ENCODE measurements at regions not wholly inside any gene's neighbourhood (a gene's known extent, or its start where the extent isn't known, plus 50 kb on each side); places are given as distances from the start of the nearest gene placed in this dataset.

GRCh38 chr13:73473016-73473415, 414.2 kb downstream of the KLF5 start:
- TF ChIP-seq CTCF (IDR thresholded peaks at IDR 0.05; ENCODE audit: insufficient read depth, low read depth, low read length, missing control alignments), result no peak
- peak; percentile 19 for DNase-seq (ENCODE audit: low read depth)
- H3K4me3 ChIP-seq (ENCODE audit: low read length), result no peak overlapping the region

DNA sequence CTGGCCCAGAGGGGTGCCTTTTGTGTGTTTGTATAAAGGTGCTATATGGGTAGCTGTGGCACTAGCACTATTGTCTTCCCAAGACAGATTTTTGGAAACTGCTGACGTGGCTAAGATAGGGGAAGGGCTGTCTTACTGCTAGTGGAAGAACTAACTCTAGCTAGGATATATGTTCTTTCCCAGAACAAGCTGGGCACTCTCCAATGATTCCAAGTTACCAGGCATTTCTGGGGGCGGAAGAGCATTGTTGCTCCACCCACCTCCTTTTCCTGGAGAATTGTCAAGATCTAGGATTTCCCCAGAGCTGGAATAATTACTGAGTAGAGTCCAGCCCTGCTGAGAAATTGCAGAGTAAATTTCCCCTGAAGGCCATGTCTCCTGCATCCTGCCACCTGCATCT, 408.3 kb downstream of the KLF5 start:
- no peak overlapping the region for H3K4me3 ChIP-seq (ENCODE audit: low read length)
- DNase-seq (ENCODE audit: low read depth), result peak; percentile 28
- no peak for TF ChIP-seq CTCF (IDR thresholded peaks at IDR 0.05; ENCODE audit: insufficient read depth, low read depth, low read length, missing control alignments)

GRCh38 chr13:73466561-73466960, 407.8 kb downstream of the KLF5 start:
- no peak for TF ChIP-seq CTCF (IDR thresholded peaks at IDR 0.05; ENCODE audit: insufficient read depth, low read depth, low read length, missing control alignments)
- peak; percentile 61 for DNase-seq (ENCODE audit: low read depth)
- no peak overlapping the region for H3K4me3 ChIP-seq (ENCODE audit: low read length)

- H3K4me3 ChIP-seq (ENCODE audit: low read length), result no peak overlapping the region
- TF ChIP-seq CTCF (IDR thresholded peaks at IDR 0.05; ENCODE audit: insufficient read depth, low read depth, low read length, missing control alignments), result peak; percentile 8
- peak; percentile 97 for DNase-seq (ENCODE audit: low read depth)
Observed at GRCh38 chr13:73465617-73465971, 406.8 kb downstream of the KLF5 start.

GRCh38 chr13:73464758-73465616, 406.2 kb downstream of the KLF5 start:
- no peak for TF ChIP-seq CTCF (IDR thresholded peaks at IDR 0.05; ENCODE audit: insufficient read depth, low read depth, low read length, missing control alignments)
- peak; percentile 17 for DNase-seq (ENCODE audit: low read depth)
- H3K4me3 ChIP-seq (ENCODE audit: low read length), result no peak overlapping the region

DNA sequence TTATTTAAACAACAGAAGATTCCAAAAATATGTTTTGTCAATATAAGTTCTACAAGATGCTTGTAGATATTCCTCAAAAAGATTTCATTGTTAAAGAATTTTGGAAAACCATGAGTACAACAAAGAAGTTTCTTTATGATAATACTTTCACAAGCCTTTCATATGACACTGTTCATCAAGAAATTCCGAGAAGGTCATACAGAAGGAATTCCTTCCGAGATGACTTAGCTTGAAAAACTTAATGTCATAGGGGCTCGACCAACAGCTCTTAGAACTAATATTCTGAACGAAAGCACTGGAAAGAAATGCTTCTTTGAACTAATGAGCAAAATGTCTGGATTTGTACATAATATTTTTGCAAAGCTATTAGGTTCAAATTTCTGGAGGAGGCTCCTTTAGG, 403.4 kb downstream of the KLF5 start:
- no peak for DNase-seq (ENCODE audit: low read depth)
- TF ChIP-seq CTCF (IDR thresholded peaks at IDR 0.05; ENCODE audit: insufficient read depth, low read depth, low read length, missing control alignments), result no peak
- H3K4me3 ChIP-seq (ENCODE audit: low read length), result no peak overlapping the region
